ENCODE measurements at regions not wholly inside any gene's neighbourhood (a gene's known extent, or its start where the extent isn't known, plus 50 kb on each side); places are given as distances from the start of the nearest gene placed in this dataset.

- Histone ChIP-seq H3K79me2 (ENCODE audit: control insufficient read depth, insufficient read depth, low read length) (no peaks in the 10 kb centered on the region), H3K36me3 (ENCODE audit: control insufficient read depth in 2 of 2, extremely low read depth in 1 of 2, insufficient read depth in 2 of 2, low read length in 2 of 2) (no peaks in the 10 kb centered on the region), H3K27ac (ENCODE audit: insufficient read depth, low read depth, low read length) (no peak overlapping the region), H4K20me1 (replicated peaks; ENCODE audit: control insufficient read depth, extremely low read depth, insufficient read depth, low read length) (no peaks in the 10 kb centered on the region), H2AFZ (ENCODE audit: low read depth, low read length) (no peak overlapping the region), H3K4me3 (replicated peaks in 1 of 3; ENCODE audit: insufficient read depth in 1 of 3, low read depth in 1 of 3, low read length in 3 of 3) (no peak overlapping the region), H3K4me1 (ENCODE audit: control insufficient read depth, extremely low read depth, insufficient read depth, low read length) (no peaks in the 10 kb centered on the region), H3K9me3 (replicated peaks; ENCODE audit: control insufficient read depth, insufficient read depth, low read length) (no peaks in the 10 kb centered on the region), H3K27me3 (ENCODE audit: control insufficient read depth in 2 of 2, insufficient read depth in 2 of 2, low read length in 2 of 2) (no peaks in the 10 kb centered on the region), H3K9me1 (replicated peaks; ENCODE audit: control insufficient read depth, extremely low read depth, insufficient read depth, low read length) (no peaks in the 10 kb centered on the region), H3K4me2 (ENCODE audit: insufficient read depth, low read length) (no peak overlapping the region), H3K9ac (replicated peaks; ENCODE audit: extremely low read depth, insufficient read depth, low read length) (no peak overlapping the region)
- ChIA-PET POLR2A (no interaction called here), CTCF (no interaction called here)
- DNase-seq (ENCODE audit: low read depth, low spot score) (no peak), FAIRE-seq (no peak)
- intact Hi-C loops (cut with micrococcal nuclease), result no loop called here
- dilution Hi-C loops (cut with MboI; ENCODE audit: extremely low pct_ligation_motif_present, low sequenced_read_pairs), result no loop called here
- no TSS peak for BruUV-seq (replicated peaks)
- TF ChIP-seq MYC (IDR thresholded peaks at IDR 0.05; ENCODE audit: low read depth, low read length) (no peak), GATA2 (IDR thresholded peaks at IDR 0.05; ENCODE audit: insufficient read depth, insufficient read length, low read depth, low read length) (no peak), EZH2 (IDR thresholded peaks at IDR 0.05; ENCODE audit: borderline replicate concordance, low read depth, low read length, severe bottlenecking) (no peak), FOS (IDR thresholded peaks at IDR 0.05; ENCODE audit: borderline replicate concordance, insufficient read depth, low read length) (no peak), POLR2A (IDR thresholded peaks at IDR 0.05; ENCODE audit: low read depth, low read length) (no peak), POLR2AphosphoS5 (IDR thresholded peaks at IDR 0.05; ENCODE audit: insufficient read depth, low read depth, low read length) (no peak), JUN (IDR thresholded peaks at IDR 0.05; ENCODE audit: borderline replicate concordance, insufficient read depth, insufficient read length, low read depth) (no peak)
- TF ChIP-seq, protein P1, sequence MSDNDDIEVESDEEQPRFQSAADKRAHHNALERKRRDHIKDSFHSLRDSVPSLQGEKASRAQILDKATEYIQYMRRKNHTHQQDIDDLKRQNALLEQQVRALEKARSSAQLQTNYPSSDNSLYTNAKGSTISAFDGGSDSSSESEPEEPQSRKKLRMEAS (IDR thresholded peaks at IDR 0.05; ENCODE audit: insufficient read depth, insufficient read length), result no peak
- TF ChIP-seq, protein P2, sequence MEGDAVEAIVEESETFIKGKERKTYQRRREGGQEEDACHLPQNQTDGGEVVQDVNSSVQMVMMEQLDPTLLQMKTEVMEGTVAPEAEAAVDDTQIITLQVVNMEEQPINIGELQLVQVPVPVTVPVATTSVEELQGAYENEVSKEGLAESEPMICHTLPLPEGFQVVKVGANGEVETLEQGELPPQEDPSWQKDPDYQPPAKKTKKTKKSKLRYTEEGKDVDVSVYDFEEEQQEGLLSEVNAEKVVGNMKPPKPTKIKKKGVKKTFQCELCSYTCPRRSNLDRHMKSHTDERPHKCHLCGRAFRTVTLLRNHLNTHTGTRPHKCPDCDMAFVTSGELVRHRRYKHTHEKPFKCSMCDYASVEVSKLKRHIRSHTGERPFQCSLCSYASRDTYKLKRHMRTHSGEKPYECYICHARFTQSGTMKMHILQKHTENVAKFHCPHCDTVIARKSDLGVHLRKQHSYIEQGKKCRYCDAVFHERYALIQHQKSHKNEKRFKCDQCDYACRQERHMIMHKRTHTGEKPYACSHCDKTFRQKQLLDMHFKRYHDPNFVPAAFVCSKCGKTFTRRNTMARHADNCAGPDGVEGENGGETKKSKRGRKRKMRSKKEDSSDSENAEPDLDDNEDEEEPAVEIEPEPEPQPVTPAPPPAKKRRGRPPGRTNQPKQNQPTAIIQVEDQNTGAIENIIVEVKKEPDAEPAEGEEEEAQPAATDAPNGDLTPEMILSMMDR (IDR thresholded peaks at IDR 0.05; ENCODE audit: extremely low read depth in 1 of 2, insufficient read depth in 1 of 2, low read depth in 1 of 2, low read length in 2 of 2), result no peak
Measured at GRCh38 chr9:117526674-117527073, 111.8 kb upstream of the ASTN2 start.
